ENCODE measurements at regions not wholly inside any gene's neighbourhood (a gene's known extent, or its start where the extent isn't known, plus 50 kb on each side); places are given as distances from the start of the nearest gene placed in this dataset.

GRCh38 chr2:126836761-126837679, 61.7 kb upstream of the TEX51 start:
- TF ChIP-seq CTCF (IDR thresholded peaks at IDR 0.05) (no peak), POLR2A (IDR thresholded peaks at IDR 0.05) (no peak), POLR2AphosphoS5 (IDR thresholded peaks at IDR 0.05; ENCODE audit: insufficient read depth in 1 of 2, low read depth in 1 of 2) (no peak)
